Loucy (cell line): ENCODE measurements at regions not wholly inside any gene's neighbourhood (a gene's known extent, or its start where the extent isn't known, plus 50 kb on each side); places are given as distances from the start of the nearest gene placed in this dataset.

ENCODE experiments used
- H2AFZ ChIP-seq: fragments of 200-600 bp; sonication (generic); 2 replicates; pipeline ENCODE4 v1.6.0; 2016; ENCODE audit warnings: antibody characterized with exemption, mild to moderate bottlenecking, low read length, moderate library complexity
- H3F3A ChIP-seq: fragments of 200-600 bp; 2 replicates; pipeline ENCODE4 v1.6.0; 2016; ENCODE audit warnings: antibody characterized with exemption, low read depth, mild to moderate bottlenecking
- H3K27me3 ChIP-seq: fragments of 200-600 bp; sonication (generic); 2 replicates; pipeline ENCODE4 v1.6.1; 2014; ENCODE audit warnings: low read length, mild to moderate bottlenecking; ENCODE audit not compliant: insufficient read depth, poor library complexity, severe bottlenecking
- H3K36me3 ChIP-seq: fragments of 200-600 bp; sonication (generic); 2 replicates; pipeline ENCODE4 v1.6.1; 2016; ENCODE audit warnings: low read length; ENCODE audit not compliant: insufficient read depth
- H3K4me1 ChIP-seq: fragments of 200-600 bp; sonication (generic); 2 replicates; pipeline ENCODE4 v1.5.1; 2014; ENCODE audit warnings: low read length, mild to moderate bottlenecking; ENCODE audit not compliant: insufficient read depth, poor library complexity, severe bottlenecking
- H3K4me2 ChIP-seq: fragments of 200-600 bp; sonication (generic); 2 replicates; pipeline ENCODE4 v1.6.0; 2014; ENCODE audit warnings: antibody characterized with exemption, low read length, low read depth, mild to moderate bottlenecking; ENCODE audit not compliant: poor library complexity, severe bottlenecking
- H3K4me3 ChIP-seq: fragments of 200-600 bp; sonication (generic); 2 replicates; pipeline ENCODE4 v1.5.1; 2014; ENCODE audit warnings: low read length, mild to moderate bottlenecking, mixed read lengths; ENCODE audit not compliant: poor library complexity, severe bottlenecking
- H3K79me2 ChIP-seq: fragments of 200-600 bp; sonication (generic); 2 replicates; pipeline ENCODE4 v1.6.1; 2014; ENCODE audit warnings: low read length; ENCODE audit not compliant: insufficient read depth
- H3K9ac ChIP-seq: fragments of 200-600 bp; sonication (generic); 2 replicates; pipeline ENCODE4 v1.6.0; 2014; ENCODE audit warnings: mild to moderate bottlenecking, low read depth, low read length, moderate library complexity; ENCODE audit not compliant: poor library complexity, severe bottlenecking
- H3K9me2 ChIP-seq: fragments of 200-600 bp; sonication (generic); replicated peaks from 2 replicates; pipeline ENCODE4 v1.6.1; 2016; ENCODE audit warnings: low read depth, low read length, mixed read lengths
- H3K9me3 ChIP-seq: fragments of 200-600 bp; sonication (generic); 2 replicates; pipeline ENCODE4 v1.6.1; 2014; ENCODE audit warnings: mild to moderate bottlenecking, antibody characterized with exemption, low read length, low read depth; ENCODE audit not compliant: insufficient read depth
- H4K20me1 ChIP-seq: fragments of 200-600 bp; sonication (generic); 2 replicates; pipeline ENCODE4 v1.6.0; 2014; ENCODE audit warnings: antibody characterized with exemption, low read length, mild to moderate bottlenecking; ENCODE audit not compliant: insufficient read depth, poor library complexity, severe bottlenecking
- CTCF ChIP-seq: fragments of 200-600 bp; sonication (generic); conservative IDR thresholded peaks from 2 replicates; pipeline ENCODE4 v1.5.1; 2014; ENCODE audit warnings: mild to moderate bottlenecking, antibody characterized with exemption, low read length
- EZH2phosphoT487 ChIP-seq: fragments of 200-600 bp; IDR thresholded peaks from 2 replicates; pipeline ENCODE4 v1.6.1; 2018; ENCODE audit warnings: antibody characterized with exemption, mild to moderate bottlenecking, moderate library complexity, borderline replicate concordance

- H3K79me2 ChIP-seq = no peaks in the 10 kb centered on the region
- H3K9me2 ChIP-seq = no peaks in the 10 kb centered on the region
- TF ChIP-seq CTCF = no peak
- TF ChIP-seq EZH2phosphoT487 = no peak
- peaks cover 9% of the 10 kb centered on the region for H3K4me1 ChIP-seq
- H3K4me2 ChIP-seq = no peak overlapping the region
- no peak overlapping the region for H2AFZ ChIP-seq
- no peaks in the 10 kb centered on the region for H3F3A ChIP-seq
- no peaks in the 10 kb centered on the region for H3K27me3 ChIP-seq
- no peaks in the 10 kb centered on the region for H3K9me3 ChIP-seq
- no peak overlapping the region for H3K4me3 ChIP-seq
- no peaks in the 10 kb centered on the region for H4K20me1 ChIP-seq
- no peak overlapping the region for H3K9ac ChIP-seq
- no peaks in the 10 kb centered on the region for H3K36me3 ChIP-seq
Measured at GRCh38 chr3:72331076-72331475, 517.2 kb downstream of the SHQ1 start.

- Histone ChIP-seq H3K4me2 (no peak overlapping the region), H3K9me3 (no peaks in the 10 kb centered on the region), H3K36me3 (no peaks in the 10 kb centered on the region), H3K9me2 (no peaks in the 10 kb centered on the region), H2AFZ (no peak overlapping the region), H3F3A (no peaks in the 10 kb centered on the region), H3K9ac (no peak overlapping the region), H4K20me1 (no peaks in the 10 kb centered on the region), H3K79me2 (no peaks in the 10 kb centered on the region), H3K4me1 (peaks cover 20% of the 10 kb centered on the region), H3K4me3 (no peak overlapping the region), H3K27me3 (no peaks in the 10 kb centered on the region)
- TF ChIP-seq CTCF = no peak
- no peak for TF ChIP-seq EZH2phosphoT487
Measured at GRCh38 chr3:72329354-72329753, 518.9 kb downstream of the SHQ1 start.

- Histone ChIP-seq H4K20me1 (no peaks in the 10 kb centered on the region), H3K36me3 (no peaks in the 10 kb centered on the region), H3K4me2 (no peak overlapping the region), H3K4me1 (peaks cover 20% of the 10 kb centered on the region), H3K9me2 (no peaks in the 10 kb centered on the region), H3F3A (no peaks in the 10 kb centered on the region), H3K27me3 (no peaks in the 10 kb centered on the region), H3K9me3 (no peaks in the 10 kb centered on the region), H3K4me3 (no peak overlapping the region), H2AFZ (no peak overlapping the region), H3K9ac (no peak overlapping the region), H3K79me2 (no peaks in the 10 kb centered on the region)
- no peak for TF ChIP-seq CTCF
- TF ChIP-seq EZH2phosphoT487 = no peak
Measured at GRCh38 chr3:72328755-72329277, 519.4 kb downstream of the SHQ1 start.
